MCF 10A (cell line): ENCODE measurements at regions not wholly inside any gene's neighbourhood (a gene's known extent, or its start where the extent isn't known, plus 50 kb on each side); places are given as distances from the start of the nearest gene placed in this dataset.

Experiments used
- BruUV-seq: library from RNA; stranded (reverse); fragments of 400-500 nt; replicated peaks from 2 replicates; lab custom pipeline; 2021; lab: Mats Ljungman, UMichigan
- CTCF ChIA-PET: fragments of 300-600 bp; sonication (Branson Sonifier 250); formaldehyde crosslinking; extraction: SDS; loops from one replicate; lab custom pipeline; 2021; ENCODE audit warnings: antibody characterized with exemption, inconsistent platforms; lab: Yijun Ruan, JAX
- POLR2A ChIA-PET: fragments of 300-600, 350-650 bp; sonication (Branson Sonifier 250); formaldehyde crosslinking; extraction: SDS; loops from one replicate; lab custom pipeline; 2020; ENCODE audit warnings: antibody characterized with exemption, inconsistent platforms; lab: Yijun Ruan, JAX
- DNase-seq: peaks from one replicate; pipeline ENCODE4 v3.0.0-alpha.2; 2018; ENCODE audit not compliant: unreplicated experiment
- H3K27ac Mint-ChIP-seq: one replicate; pipeline ENCODE4 v1.8.0; 2022; ENCODE audit warnings: mild to moderate bottlenecking, low read depth, mixed read lengths; ENCODE audit not compliant: unreplicated experiment
- H3K27me3 Mint-ChIP-seq: one replicate; pipeline ENCODE4 v1.8.0; 2022; ENCODE audit warnings: mixed read lengths; ENCODE audit not compliant: insufficient read depth, unreplicated experiment
- H3K36me3 Mint-ChIP-seq: one replicate; pipeline ENCODE4 v1.8.0; 2022; ENCODE audit warnings: mild to moderate bottlenecking, moderate library complexity, mixed read lengths; ENCODE audit not compliant: insufficient read depth, unreplicated experiment
- H3K4me1 Mint-ChIP-seq: one replicate; pipeline ENCODE4 v1.8.0; 2022; ENCODE audit warnings: mixed read lengths; ENCODE audit not compliant: insufficient read depth, unreplicated experiment
- H3K4me3 Mint-ChIP-seq: one replicate; pipeline ENCODE4 v1.8.0; 2022; ENCODE audit warnings: mild to moderate bottlenecking, moderate library complexity, mixed read lengths; ENCODE audit not compliant: unreplicated experiment
- H3K9me3 Mint-ChIP-seq: one replicate; pipeline ENCODE4 v1.8.0; 2022; ENCODE audit warnings: mixed read lengths; ENCODE audit not compliant: unreplicated experiment
- intact Hi-C: fragments of 100-400 bp; cut with micrococcal nuclease; formaldehyde crosslinking; loops from 2 replicates; pipeline ENCODE4 v1.14.1; 2022
- TF ChIP-seq, protein P1 (sequence below): fragments of 200-600 bp; IDR thresholded peaks from one replicate; pipeline ENCODE4 v1.8.0; 2022; ENCODE audit warnings: antibody characterized with exemption, mild to moderate bottlenecking; ENCODE audit not compliant: unreplicated experiment

DNA sequence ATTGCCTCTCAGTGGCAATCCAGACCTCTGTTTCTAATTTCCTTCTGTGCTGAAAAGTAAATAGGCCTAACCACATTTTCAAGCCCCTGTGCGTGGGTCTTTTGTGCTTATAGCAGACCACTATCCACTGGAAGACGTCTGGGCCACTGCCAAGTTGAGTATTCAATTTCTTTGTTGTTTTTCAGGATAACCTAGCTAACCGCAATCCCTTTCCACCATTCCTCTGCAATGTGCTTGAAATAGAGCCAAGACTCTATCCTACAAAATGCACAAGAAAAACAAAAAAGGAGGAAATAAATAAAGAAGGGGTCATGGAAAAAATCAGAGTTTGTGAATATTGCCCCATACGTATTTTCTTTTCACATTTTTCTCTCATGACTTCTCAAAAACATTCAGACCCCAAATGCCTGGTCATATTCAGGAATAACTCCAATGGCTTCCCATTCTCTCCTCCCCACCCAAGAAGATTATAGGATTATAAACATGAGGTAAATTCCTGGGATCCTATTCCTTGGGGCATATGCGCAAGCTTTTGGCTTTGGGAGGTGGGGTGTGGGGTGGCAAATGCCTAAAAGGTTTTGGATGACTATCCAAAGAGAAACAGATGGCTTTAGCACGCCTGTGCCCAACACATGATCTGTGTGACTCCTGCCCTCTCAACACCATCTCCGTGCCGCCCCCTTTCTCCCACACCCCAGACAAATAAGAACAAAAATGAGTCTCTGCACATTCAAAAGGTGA, 217.9 kb upstream of the THBS1 start:
- Mint-ChIP-seq H3K27me3 (no peaks in the 10 kb centered on the region), H3K9me3 (no peaks in the 10 kb centered on the region), H3K4me1 (peaks cover 10% of the 10 kb centered on the region), H3K27ac (no peak overlapping the region), H3K36me3 (no peaks in the 10 kb centered on the region), H3K4me3 (no peak overlapping the region)
- BruUV-seq, result no TSS peak
- intact Hi-C loops, result no loop called here
- CTCF ChIA-PET, result interaction anchor here (0.6 to 0.7 kb wide), 3 partner anchors 9 to 18 kb away, joined by 3 to 4 read pairs (median 4); no protein-coding TSS in a partner anchor
- POLR2A ChIA-PET, result no interaction called here
- TF ChIP-seq, protein P1, sequence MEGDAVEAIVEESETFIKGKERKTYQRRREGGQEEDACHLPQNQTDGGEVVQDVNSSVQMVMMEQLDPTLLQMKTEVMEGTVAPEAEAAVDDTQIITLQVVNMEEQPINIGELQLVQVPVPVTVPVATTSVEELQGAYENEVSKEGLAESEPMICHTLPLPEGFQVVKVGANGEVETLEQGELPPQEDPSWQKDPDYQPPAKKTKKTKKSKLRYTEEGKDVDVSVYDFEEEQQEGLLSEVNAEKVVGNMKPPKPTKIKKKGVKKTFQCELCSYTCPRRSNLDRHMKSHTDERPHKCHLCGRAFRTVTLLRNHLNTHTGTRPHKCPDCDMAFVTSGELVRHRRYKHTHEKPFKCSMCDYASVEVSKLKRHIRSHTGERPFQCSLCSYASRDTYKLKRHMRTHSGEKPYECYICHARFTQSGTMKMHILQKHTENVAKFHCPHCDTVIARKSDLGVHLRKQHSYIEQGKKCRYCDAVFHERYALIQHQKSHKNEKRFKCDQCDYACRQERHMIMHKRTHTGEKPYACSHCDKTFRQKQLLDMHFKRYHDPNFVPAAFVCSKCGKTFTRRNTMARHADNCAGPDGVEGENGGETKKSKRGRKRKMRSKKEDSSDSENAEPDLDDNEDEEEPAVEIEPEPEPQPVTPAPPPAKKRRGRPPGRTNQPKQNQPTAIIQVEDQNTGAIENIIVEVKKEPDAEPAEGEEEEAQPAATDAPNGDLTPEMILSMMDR, result no peak
- DNase-seq, result peak; percentile 83

DNA sequence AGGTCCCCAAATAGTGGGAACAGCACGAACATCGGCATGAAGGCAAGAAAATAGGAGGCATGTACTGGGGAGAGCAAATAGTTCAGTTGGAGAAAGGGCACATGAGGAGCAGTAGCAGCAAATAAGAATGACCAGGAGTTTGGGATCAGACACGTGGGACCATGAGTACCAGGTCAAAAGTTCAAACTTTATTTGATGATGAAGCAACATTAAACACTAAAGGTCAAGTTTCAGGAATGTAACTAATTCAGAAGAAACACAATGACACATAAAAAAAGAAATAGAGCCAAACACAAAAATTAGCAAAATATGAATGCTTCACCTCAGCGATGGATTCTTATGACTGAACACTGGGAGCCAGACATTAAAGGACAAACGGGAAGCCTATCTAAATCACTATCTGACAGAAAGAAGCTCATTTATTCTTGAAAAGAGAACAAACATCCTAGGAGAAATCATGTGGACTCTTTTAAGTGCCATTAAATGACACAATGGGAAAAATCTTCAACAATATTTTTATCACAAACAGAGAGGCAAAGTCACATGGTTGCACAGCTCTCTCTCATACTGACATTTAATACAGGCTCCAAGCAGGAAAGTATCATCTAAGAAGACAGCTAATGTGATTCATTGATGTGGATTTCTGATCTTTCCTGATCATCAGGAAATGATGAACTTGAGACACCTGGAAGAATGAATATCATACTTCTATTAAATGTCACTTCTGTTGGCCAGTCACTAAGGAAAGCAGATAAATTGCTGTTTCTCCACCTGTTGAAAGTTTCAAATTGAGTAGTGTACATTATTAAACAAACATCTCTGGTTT, 216.9 kb upstream of the THBS1 start:
- POLR2A ChIA-PET, result no interaction called here
- intact Hi-C loops, result no loop called here
- H3K27ac Mint-ChIP-seq, result no peak overlapping the region

DNA sequence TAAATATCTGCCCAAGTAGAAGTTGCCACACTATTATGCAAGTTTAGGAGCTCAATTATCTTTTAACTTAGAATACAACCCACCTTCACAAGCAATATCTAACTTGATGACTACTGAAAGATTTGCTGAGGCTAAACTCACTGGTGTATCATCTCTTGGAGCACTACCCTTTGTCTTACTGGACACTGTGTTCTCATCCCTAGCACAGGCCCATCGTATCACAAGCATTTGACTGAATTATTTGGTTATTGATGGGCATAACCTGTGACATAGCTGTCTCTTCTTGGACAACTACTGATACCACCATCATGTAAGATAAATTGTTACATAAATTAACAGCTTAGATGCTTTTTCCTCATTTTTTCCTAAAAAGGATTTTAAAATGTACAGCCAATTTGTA, 216.2 kb upstream of the THBS1 start:
- DNase-seq, result no peak
- no peak overlapping the region for H3K27ac Mint-ChIP-seq
- CTCF ChIA-PET, result interaction anchor here (0.6 kb wide), 1 partner anchor 21 kb away, joined by 3 read pairs; no protein-coding TSS in a partner anchor
- peaks cover 8% of the 10 kb centered on the region for H3K4me1 Mint-ChIP-seq
- no TSS peak for BruUV-seq
- POLR2A ChIA-PET, result no interaction called here
- no peaks in the 10 kb centered on the region for H3K36me3 Mint-ChIP-seq
- H3K9me3 Mint-ChIP-seq, result no peaks in the 10 kb centered on the region
- intact Hi-C loops, result no loop called here
- TF ChIP-seq, protein P1, result no peak
- H3K4me3 Mint-ChIP-seq, result no peak overlapping the region
- no peaks in the 10 kb centered on the region for H3K27me3 Mint-ChIP-seq

More for the DNA sequence above, 216.9 kb upstream of the THBS1 start:
- CTCF ChIA-PET, result interaction anchor here (0.6 kb wide), 1 partner anchor 17 kb away, joined by 4 read pairs; no protein-coding TSS in a partner anchor
- DNase-seq, result peak; percentile 63
- H3K4me1 Mint-ChIP-seq, result peaks cover 8% of the 10 kb centered on the region
- no peaks in the 10 kb centered on the region for H3K9me3 Mint-ChIP-seq
- TF ChIP-seq, protein P1, result no peak
- BruUV-seq, result no TSS peak
- no peaks in the 10 kb centered on the region for H3K27me3 Mint-ChIP-seq
- no peak overlapping the region for H3K4me3 Mint-ChIP-seq
- H3K36me3 Mint-ChIP-seq, result no peaks in the 10 kb centered on the region

DNA sequence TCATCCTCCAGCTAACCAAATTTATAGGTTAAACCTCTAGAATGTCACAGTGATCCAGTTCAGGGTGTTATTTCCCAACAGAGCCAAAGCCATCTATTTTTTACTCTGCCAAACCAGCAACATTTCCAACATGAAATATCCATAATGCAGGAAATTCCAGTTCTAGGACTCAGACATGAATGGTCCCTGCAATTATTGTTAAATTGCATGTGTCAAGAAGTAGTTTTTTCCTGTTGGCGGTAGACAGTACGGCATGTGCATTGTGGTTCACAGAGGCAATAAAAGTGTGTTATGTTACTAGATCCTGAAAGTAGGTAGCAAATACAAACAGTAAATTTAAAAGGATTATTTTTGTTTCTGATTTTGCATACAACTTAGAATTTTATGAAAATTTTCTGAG, 215.7 kb upstream of the THBS1 start:
- ChIA-PET POLR2A (no interaction called here), CTCF (interaction anchor here (0.6 kb wide), 1 partner anchor 20 kb away, joined by 3 read pairs; no protein-coding TSS in a partner anchor)
- no TSS peak for BruUV-seq
- DNase-seq, result peak; percentile 14
- TF ChIP-seq, protein P1, result no peak
- H3K27me3 Mint-ChIP-seq, result no peaks in the 10 kb centered on the region
- no peaks in the 10 kb centered on the region for H3K36me3 Mint-ChIP-seq
- H3K4me3 Mint-ChIP-seq, result no peak overlapping the region
- no peaks in the 10 kb centered on the region for H3K9me3 Mint-ChIP-seq
- intact Hi-C loops, result no loop called here
- H3K4me1 Mint-ChIP-seq, result peaks cover 8% of the 10 kb centered on the region
- no peak overlapping the region for H3K27ac Mint-ChIP-seq
